Stimulated activated CD8-positive, alpha-beta memory T cell treated with anti-CD3 and anti-CD28 coated beads, Interleukin-15, amount 100 ng/mL, for 48 hours (primary cell): ENCODE measurements at regions not wholly inside any gene's neighbourhood (a gene's known extent, or its start where the extent isn't known, plus 50 kb on each side); places are given as distances from the start of the nearest gene placed in this dataset.
A peak's percentile ranks its signal among the peaks of the same experiment; 100 is the strongest.

Source experiments
- DNase-seq, 2 donors: peaks; one replicate each; pipeline ENCODE4 v3.0.0-alpha.2; 2020; ENCODE audit warnings: low read depth in 2 of 2

DNA sequence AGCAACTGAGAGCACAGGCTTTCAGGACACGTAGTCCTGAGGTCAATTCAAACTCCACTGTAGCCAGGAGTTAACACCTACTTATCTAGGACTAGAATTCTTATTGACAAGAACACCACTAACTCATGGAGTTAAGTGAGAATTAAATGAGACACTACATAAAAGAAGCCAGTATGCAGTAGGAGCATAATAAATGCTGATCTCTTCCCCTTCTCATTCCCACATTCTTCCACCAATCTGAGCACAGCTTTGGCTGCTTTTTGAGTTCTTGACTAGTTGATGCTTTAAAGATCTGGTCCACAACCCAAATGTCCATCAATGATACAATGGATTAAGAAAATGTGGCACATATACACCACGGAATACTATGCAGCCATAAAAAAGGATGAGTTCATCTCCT is 55.2 kb downstream of the TTC32 start:
- no peak for DNase-seq

DNA sequence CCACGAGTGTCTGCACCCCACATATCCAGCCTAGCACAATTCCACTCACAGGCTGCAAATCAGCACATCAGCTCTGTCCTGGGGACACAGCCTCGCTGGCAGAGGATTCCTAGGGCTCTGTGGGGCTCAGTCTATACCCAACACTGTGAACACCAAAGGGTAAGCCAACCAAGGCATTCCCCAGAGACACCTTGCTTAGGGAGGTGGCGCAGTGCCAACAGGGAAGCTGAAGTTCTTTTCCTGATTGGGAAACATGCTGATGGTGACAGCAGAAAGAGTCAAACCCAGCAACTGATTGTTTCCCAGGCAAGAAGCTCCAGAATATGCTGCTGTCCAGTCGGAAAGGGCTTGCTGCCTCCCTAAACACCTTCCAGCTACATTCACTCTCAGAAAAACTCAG is 55.8 kb downstream of the TTC32 start:
- no peak for DNase-seq

DNA sequence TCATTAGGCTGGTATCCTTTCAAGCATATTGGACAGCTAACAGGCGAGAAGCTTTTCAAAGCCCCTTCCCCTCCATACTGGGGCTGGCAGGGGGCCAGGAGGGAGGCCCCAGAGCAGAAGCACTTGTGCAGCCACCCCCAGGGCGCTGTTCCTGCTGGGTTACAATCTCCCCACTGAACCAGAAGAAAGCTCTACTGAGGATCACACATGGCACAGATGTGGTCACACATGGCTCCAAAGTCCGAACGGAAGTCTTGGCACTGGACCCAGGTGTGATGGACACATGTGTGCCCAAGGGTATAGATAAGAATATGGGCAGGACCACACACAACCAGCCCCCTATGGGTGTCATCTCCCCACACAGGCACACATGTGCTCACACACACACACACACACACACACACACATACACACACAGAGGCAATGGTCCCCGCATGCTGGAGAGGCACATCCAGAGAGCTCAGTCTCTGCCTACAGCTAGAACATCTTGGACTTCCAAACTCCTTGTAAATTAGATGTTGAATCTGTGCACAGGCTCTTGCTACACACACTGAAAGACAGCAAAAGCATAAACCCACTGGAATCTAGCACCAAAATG is 56.4 kb downstream of the TTC32 start:
- no peak for DNase-seq

DNA sequence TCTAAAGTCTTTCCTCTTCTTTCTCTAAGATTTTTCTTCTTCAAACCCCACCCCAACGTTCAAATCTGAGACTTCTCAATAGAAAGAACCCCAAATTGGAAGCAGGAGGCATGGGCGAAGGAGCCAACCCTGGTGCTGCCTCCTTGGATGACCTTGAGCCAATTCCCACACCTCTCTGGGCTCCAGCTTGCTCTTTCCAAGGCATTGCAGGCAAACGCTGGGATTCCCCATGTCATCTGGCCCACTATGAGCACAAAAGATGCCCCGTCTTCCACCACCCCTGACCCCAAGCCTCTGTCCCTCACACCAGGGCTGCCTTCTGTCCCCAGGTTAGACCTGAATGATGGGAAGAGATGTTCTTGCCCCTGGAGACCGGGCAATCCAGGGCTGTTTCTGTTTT is 57.0 kb downstream of the TTC32 start:
- DNase-seq = no peak

DNA sequence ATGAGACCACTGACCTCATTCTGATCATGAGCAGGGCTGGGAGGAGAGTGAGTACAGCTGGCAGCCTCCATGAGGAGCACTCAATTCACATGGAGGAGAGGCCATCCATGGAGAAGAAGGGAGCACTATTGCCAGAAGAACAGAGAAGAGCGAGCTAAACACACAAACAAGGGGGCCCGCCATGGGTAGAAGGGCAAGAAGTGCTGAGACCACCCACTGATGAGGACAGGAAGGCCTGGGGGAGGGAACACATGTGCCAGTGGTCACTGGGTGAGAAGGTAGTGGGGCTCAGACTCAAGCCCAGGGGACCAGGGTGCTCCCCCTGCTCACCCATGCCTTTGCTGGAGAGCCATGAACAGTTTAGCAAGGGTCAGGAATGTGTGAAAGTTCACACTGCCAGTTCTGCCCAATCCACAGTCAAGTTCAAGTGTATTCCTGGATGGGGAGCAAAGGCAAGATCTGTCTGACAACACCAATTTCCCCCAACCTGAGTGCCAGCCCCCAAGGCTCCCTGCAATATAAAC is 57.7 kb downstream of the TTC32 start:
- no peak for DNase-seq

DNA sequence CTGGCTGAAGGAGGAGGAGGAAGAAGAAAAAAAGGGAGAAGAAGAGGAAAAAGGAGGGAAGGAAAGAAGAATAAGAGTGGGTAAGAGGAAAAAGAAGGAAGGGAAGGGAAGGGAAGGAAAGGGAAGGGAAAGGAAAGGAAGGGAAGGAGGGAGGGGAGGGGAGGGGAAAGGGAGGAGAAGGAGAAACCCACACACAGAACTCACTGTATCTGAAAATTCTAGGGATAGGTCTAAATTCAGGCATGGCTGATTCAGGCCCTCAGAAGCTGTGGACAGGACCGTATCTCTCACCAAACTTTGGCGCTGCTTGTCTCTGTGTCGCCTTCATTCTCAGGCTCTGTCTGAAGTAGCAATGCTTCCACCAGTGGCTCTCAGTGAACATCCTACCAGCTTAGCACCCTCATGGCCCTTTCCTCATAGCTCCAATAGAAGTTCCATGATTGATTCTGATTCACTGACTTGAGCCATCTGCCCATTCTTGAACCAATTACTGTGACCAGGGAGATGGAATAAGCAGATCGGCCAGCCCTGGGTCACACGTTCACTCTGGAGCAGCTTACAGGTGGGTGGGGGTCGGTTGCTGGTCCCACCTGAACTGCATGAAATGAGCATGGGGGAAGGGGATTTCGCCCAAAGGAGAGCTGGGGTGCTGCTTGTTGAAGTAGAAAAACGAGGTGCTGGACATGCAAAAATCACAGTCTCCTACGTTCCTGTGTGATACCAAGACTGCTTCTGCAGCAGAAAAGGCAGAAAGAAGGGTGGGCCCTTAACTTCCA is 59.7 kb downstream of the TTC32 start:
- no peak for DNase-seq

DNA sequence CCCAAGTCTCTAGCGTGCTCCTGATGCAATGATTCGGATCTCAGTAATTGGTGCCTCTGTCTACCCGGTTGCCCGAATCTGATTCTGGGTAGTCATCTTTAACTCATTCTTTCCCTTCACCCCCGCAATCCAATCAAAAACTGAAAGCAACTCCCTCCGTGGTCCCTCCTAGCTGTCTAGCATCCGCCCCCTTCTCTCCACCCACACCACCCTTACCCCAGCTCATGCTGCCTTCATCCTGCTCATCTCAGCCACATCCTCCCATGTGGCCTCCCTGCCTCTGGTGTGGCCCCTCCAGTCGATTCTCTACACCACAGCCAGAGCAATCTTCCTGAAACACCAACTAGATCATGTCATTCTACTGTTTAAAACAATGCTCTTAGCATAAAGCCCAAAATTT is 62.3 kb downstream of the TTC32 start:
- peak in 1 of 2 donors; percentile 8 for DNase-seq

DNA sequence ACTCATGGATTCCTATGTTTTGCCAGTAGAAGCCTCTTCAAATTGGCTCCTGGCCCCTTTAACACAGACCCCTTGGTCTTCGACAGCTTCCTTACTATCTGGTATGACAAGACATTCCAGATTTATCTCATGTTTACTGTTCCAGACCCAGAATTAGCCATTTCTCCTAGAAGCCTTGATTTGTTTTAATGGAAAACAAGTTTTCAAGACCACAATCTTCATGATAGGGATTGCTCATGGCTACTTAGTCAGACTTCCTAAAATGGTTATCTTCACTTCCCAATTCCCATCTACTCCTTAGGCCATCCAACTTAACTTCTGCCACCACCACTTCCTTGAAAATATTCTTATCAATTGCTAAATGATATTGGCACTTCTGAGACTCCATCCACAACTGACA is 63.2 kb downstream of the TTC32 start:
- DNase-seq = no peak

DNA sequence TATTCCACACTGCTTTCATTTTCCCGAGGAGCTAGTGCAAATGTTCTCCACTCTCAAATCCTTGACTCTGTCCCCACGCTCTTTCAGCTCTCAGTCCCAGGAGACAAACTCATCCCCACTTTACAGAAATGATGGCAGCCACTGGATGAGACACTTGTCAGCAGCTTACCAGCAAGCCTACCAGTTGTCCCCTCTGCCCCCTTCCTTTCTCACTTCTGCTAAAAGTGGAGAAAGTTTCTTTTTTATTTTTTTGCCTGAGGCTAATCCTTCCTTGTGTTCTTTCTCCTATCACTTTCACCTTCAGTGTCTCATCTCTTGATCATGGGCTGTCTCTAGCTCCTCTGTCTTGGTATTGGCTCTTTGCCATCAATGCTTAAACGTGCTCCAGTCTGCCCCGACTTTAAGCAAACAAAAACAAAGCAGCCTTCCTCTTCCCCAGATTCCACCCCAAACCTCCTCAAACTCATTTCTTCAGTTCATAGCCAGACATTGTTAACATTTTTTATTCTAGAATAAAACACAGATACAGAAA is 64.5 kb downstream of the TTC32 start:
- DNase-seq = no peak

DNA sequence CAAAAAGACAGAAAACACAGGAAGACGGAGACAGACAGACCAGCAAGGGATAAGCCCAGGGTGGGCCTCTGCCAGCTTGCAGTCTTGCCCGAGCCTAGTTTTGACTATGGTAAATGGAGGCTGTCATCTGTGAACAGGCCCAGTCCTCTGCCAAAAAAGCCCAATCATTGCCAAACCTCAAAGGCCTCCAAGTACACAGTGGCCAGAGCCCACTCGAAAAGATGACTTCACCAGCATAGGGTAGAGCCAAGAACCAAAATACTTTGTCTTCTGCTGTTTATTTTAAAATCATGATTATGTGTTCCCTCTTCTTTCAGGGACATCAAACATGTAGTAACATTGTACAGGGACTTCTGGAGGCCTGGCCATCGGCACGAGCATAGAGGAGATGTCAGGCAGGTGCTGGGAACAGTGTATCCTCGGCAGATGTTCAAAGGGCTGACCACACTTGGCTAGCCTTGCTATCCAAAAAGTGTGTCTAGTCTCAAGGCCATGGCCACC is 66.0 kb downstream of the TTC32 start:
- DNase-seq = no peak

DNA sequence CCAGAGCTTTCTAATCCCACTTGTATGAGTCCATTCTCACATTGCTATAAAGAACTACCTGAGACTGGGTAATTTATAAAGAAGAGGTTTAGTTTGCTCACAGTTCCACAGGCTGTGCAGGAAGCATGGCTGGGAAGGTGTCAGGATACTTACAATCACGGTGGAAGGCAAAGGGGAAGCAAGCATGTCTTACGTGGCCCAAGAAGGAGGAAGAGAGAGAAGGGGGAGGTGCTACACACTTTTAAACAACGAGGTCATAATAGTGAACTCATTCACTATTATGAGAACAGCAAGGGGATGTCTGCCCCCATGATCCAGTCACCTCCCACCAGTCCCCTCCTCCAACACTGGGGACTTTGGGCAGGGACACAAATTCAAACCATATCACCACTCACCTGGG is 67.8 kb downstream of the TTC32 start:
- DNase-seq = no peak

DNA sequence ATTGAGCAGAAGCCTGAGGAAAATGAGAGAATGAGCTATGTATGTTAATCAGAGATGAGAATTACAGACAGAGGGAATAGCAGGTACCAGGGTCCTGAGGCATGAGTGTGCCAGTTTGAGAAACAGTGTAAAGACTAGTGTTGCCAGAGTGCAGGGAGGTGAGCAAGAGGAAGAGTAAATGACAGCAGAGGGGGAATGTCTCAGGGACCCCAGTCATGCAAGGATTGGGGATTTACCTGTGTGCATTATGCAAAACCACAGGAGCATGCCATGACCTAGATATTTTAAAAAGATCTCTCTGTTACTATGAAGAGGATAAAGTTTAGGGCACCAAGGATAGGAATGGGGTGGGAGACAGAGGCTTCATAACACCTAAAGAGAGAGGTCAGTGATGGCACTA is 72.1 kb downstream of the TTC32 start:
- no peak for DNase-seq

DNA sequence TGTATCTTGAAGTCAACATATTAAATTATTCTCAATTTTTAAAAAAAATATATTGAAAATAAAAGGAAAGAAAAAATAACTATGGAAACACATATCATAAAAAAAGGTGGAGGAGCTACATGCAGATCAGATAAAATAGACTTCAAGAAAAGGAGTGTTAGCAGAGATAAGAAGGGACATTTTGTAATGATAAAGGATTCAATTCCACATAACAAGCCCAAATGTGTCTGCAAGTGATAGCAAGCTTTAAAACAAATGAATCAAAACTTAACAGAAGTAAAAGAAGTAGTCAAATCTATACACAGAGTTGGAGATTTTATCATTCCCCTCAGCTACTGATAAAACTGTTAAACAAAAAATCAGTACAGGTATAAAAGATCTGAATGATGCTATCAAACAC is 74.9 kb downstream of the TTC32 start:
- no peak for DNase-seq

DNA sequence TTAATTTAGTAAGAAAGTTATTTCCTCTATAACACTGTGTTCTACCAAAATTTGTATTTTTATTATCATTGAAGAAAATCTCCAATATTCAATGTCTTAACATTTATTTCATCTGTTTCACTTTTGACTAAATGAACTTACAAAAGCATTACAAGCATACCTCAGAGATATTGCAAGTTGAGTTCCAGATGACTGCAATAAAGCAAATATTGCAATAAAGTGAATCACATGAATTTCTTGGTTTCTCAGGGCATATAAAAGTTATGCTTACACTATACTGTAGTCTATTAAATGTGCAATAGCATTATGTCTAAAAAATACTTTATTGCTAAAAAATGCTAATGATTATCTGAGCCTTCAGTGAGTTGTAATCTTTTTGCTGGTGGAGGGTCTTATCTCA is 78.3 kb downstream of the TTC32 start:
- no peak for DNase-seq

DNA sequence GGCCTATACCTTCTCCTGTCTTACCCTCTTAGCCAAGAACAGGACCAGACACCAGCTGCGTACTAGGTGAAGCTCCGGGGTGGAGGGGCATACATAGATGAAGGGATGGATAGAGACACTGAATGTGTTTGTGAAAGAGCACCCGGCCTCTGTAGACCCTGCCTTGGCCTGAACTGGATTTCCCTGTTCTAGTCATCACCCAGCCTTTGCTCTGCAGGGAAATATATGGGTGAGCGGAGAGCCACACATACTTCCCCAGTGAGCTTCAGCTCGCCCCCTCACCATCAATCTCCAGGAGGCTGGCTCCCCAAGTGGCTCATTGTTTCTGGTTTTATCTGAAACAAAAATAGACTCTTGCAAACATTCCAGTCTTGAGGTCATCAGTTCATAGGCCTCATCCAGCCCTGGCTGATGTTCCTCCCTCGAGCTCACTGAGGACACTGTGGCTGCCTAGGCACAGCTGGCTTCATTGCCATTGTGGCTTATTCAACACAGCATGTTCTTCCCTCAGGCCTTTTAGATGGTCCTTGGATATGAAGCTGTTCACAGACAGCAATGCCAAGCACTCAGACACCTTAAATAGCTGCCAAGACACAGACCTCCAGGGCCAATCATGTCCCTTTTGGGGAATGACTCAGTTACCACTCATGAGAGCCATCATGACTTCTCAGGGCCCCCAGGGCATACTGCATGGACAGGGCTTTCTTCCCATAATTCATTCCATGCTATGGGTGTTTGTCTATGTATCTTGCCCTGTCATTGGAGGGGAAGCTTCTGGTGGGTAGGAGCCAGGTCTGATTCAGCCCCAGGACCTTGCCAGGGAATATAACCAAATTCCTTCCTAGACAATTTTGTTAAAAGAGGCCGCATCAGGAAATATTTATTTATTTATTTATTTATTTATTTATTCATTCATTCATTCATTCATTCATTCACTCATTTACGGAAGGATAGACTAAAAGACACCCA is 82.4 kb downstream of the TTC32 start:
- no peak for DNase-seq

DNA sequence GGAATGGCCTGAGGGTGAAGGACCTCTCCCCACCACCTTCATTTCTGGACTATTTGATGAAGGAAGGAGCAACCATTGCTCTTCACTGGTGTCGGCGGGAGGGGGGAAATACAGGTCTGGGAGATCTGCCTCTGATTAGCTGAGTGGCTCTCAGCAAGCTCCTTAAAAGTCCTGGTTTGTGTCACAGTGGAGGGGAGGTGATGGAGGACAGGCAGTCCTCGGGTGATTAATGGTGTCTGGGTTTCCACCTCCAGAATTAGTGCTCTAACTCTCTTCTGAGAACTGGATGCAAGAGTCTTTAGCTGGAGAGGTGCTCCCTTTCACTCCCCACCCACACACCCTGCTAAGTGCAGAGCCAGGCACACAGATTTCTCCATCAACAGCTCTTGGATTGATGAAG is 83.2 kb downstream of the TTC32 start:
- no peak for DNase-seq

DNA sequence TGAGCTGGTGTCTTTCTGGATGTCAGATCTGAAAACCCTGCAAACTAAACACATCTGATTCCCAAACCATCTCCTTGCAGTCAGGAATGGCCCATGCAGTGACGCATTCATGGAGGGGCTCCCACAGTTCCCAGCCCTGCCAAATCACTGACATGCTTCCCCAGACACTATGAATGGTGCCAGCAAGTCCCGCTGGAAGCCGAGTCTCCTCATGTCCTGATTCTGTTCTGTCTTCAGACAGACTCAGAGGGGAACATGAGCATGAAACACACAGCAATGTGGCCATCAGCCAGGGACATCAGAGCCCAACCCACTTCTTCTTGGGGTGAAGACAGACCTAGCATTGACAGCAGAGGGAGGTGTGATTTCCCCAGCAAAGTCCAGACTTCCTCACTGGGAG is 83.7 kb downstream of the TTC32 start:
- no peak for DNase-seq

DNA sequence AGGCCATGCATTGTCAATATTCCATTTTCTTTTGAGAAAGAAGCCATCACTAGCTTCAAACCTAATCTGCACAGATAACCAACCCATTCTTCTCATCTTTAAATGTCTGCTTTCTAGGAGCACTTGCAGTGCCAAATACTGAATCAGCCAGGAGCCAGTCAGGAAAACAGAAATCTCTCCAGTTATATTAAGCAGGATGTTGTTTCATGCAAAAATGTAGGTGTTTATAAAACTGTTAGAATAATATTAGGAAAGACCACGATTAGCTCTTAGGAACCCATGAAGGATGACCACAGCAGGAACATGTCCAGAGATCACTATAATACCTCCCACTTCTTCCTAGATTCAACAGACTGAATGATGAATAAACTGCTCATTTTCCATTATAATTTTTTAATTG is 86.0 kb downstream of the TTC32 start:
- no peak for DNase-seq

DNA sequence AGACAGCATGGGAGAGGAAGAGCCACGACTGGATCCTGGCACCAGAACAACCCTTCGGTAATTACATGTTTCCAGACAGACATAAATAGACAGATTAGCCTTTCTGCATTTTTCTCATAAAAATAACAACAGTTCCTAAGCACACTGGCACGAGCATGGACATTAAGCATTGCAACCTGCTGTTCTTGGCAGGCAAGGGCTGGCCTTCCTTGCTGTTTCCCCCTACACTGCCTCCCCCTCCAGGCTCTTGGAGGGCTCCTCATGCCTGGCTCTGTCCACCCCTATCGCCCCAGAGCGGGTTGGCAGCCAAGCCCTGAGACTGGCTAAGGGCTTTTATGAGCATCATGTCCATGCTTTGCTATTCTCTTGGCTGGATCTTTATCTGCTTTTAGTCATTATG is 89.6 kb downstream of the TTC32 start:
- no peak for DNase-seq

DNA sequence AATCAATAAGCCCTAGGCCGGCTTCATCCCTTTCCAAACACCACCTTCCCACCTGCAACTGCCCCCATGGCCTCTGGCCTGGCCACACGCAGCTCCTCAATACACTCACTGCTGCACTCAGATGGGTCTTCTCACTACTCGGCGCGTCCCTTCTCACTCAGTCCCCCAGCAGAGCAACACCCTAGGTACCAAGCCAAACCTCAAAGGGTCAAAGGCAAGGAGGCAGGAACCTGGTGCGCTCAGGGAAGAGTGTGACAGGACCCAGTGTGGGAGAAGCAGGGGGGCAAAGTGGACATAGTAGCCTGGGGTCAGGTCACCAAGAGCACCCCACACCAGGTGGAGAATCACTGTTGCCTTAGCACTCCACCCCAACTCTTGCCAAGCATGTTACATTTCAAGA is 90.6 kb downstream of the TTC32 start:
- DNase-seq = no peak

DNA sequence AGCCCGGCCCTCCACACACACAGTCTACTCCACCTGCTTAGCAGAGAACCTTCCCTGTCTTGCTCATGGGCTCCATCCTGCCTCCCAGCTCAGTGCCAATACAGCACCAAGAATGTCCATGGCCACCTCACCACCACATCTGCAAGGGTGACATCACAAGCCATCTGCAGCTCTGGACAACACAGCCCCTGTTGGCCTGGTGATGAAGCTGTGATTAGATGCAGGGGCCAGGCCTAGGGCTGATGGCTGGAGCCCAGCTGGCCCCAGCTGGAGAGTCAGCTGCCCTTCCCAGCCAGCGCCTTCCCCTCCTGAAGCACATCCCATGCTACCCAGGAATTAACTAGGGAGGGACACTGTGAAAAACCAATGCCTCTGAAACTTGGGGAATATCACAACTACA is 91.1 kb downstream of the TTC32 start:
- DNase-seq = no peak

DNA sequence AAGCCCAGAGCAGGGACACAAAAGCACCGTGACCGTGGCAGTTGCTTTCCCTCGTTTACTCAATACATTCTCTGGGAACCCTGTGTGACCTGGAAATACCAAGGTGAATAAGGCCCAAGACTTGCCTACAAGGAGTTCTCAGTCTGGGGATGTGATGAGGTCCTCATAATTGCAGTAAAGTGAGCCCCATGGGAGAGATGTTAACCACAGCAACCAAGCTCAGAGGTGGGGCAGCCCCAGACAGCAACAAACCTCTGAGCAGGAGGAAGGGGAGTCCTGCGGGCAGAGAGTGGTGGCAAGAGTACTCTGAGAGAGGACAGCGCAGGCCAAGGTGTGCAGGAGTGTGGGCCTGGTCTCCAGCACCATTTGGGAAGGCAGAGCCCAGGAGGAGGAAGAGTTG is 91.6 kb downstream of the TTC32 start:
- DNase-seq = no peak
